ENCODE measurements at regions not wholly inside any gene's neighbourhood (a gene's known extent, or its start where the extent isn't known, plus 50 kb on each side); places are given as distances from the start of the nearest gene placed in this dataset.

DNA sequence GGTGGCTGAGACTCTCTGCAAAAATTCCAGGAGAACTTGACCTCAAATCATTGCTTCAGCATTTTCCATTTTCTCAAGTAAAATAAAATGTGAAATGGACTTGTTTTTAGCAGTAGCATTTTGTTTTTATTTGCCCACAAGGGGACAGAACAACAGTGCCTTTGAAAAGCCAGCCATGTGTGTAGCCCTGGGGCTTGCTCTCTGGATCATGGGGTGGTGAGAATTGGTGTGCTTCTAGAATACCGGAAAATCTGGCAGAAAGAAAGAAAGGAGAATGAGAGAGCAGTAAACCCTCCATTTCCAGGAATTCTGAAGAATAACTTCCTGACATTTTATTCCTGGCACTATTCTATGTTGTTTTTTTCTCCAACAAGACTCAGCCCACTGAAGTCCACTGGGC lies 254.7 kb upstream of the MOCS1 start:
- no peak for TF ChIP-seq CTCF (IDR thresholded peaks at IDR 0.05)

DNA sequence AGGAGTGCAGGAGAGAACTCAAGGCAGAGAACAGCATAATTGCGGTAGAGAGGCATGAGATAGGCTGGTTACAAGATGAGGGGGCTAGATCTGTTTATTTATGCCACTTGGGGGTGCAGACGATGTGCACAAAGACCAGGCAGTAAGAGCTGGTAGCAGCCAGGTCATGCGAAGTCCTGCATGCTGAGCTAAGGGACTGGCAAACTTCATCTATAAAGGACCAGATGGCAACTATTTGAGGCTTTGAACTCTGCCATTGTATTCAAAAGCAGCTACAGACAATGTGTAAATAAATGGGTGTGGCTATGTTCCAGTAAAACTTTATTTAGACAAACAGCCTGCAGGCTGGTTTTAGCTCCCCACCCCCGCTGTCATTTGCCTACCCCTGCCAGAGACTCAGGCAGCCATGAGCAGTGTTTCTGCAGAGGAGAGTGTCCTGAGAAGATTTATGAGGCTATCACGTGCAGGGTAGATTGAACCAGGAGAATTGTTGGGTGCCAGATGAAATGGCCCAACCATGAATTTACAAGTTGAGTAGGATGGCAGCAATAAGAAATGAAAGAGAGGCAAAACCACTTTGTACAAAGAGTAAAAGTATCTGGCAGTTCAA lies 253.4 kb upstream of the MOCS1 start:
- no peak for TF ChIP-seq CTCF (IDR thresholded peaks at IDR 0.05)

GRCh38 chr6:40185486-40185885 lies 251.2 kb upstream of the MOCS1 start:
- no peak for TF ChIP-seq CTCF (IDR thresholded peaks at IDR 0.05)

GRCh38 chr6:40183902-40184301 lies 249.6 kb upstream of the MOCS1 start:
- no peak for TF ChIP-seq CTCF (IDR thresholded peaks at IDR 0.05)

DNA sequence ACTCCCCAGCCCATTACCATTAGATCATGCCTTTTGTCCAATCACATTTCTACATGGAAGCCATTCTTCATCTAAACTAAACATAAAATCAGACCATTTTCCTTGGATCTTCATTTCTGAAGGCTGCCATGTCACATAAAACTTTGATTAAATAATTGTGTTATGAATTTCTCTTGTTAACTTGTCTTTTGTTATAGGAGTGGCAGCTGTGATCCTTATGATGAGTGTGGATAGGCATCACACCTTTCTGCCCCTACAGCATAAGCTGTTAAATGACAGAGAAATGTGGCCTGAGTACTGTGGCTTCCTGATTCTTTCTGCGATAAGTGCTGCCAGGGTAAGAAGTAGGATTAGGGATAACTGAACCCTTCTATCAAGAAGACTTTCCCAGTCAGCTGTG lies 247.1 kb upstream of the MOCS1 start:
- no peak for TF ChIP-seq CTCF (IDR thresholded peaks at IDR 0.05)

DNA sequence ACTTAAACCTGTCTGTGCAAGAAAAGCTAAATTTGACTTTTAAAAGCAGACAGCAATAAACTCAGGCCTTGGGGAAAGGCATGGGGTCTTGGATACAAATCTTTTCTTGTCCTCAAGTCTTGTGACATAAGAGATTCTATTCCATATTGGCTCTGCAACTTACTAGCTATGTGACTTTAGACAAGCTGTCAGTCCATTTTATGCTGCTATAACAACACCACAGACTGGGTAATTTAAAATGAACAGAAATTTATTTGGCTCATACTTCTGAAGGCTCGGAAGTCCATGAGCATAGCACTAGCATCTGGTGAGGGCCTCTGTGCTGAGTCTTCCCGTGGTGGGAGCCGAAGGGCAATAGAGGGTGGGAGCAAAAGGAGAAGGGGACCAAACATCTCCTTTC lies 246.0 kb upstream of the MOCS1 start:
- no peak for TF ChIP-seq CTCF (IDR thresholded peaks at IDR 0.05)

- no peak for TF ChIP-seq CTCF (IDR thresholded peaks at IDR 0.05)
Observed at GRCh38 chr6:40179496-40179895, 245.2 kb upstream of the MOCS1 start.

- no peak for TF ChIP-seq CTCF (IDR thresholded peaks at IDR 0.05)
Observed at GRCh38 chr6:40177598-40177997, 243.3 kb upstream of the MOCS1 start.
